ENCODE measurements at regions not wholly inside any gene's neighbourhood (a gene's known extent, or its start where the extent isn't known, plus 50 kb on each side); places are given as distances from the start of the nearest gene placed in this dataset.
"Not testable (repeated sequence)": the region's sequence is repeated elsewhere in the genome, so short reads cannot be mapped to it uniquely, and the experiment has no call there.

- no peak for TF ChIP-seq CTCF (IDR thresholded peaks at IDR 0.05; ENCODE audit: unreplicated experiment)
- peaks cover 40% of the 10 kb centered on the region for H3K4me1 Mint-ChIP-seq (ENCODE audit: low read depth, unreplicated experiment)
- peaks cover 7% of the 10 kb centered on the region for H3K36me3 Mint-ChIP-seq (ENCODE audit: insufficient read depth, unreplicated experiment)
- CTCF ChIA-PET = no interaction called here
- H3K4me3 Mint-ChIP-seq (ENCODE audit: low read depth, unreplicated experiment) = no peak overlapping the region
- BruUV-seq (replicated peaks) = no TSS peak
- no peaks in the 10 kb centered on the region for H3K27me3 Mint-ChIP-seq (ENCODE audit: unreplicated experiment)
- no peaks in the 10 kb centered on the region for H3K9me3 Mint-ChIP-seq (ENCODE audit: low read depth, unreplicated experiment)
- intact Hi-C loops (cut with micrococcal nuclease; ENCODE audit: unreplicated experiment) = no loop called here
- H3K27ac Mint-ChIP-seq (ENCODE audit: unreplicated experiment) = no peak overlapping the region
- DNase-seq = no peak
These were observed 74.6 kb upstream of the LYZL2 start for GRCh38 chr10:30704026-30704600.

- H3K4me3 Mint-ChIP-seq (ENCODE audit: low read depth, unreplicated experiment); H3K27ac Mint-ChIP-seq (ENCODE audit: unreplicated experiment); BruUV-seq (replicated peaks); H3K27me3 Mint-ChIP-seq (ENCODE audit: unreplicated experiment); DNase-seq; H3K9me3 Mint-ChIP-seq (ENCODE audit: low read depth, unreplicated experiment); intact Hi-C loops (cut with micrococcal nuclease; ENCODE audit: unreplicated experiment); CTCF ChIA-PET; H3K36me3 Mint-ChIP-seq (ENCODE audit: insufficient read depth, unreplicated experiment): not testable (repeated sequence)
- H3K4me1 Mint-ChIP-seq (ENCODE audit: low read depth, unreplicated experiment) = peaks cover 45% of the 10 kb centered on the region
These were observed 73.9 kb upstream of the LYZL2 start for GRCh38 chr10:30703446-30703845.

GRCh38 chr10:30702860-30703259 is 73.3 kb upstream of the LYZL2 start:
- Mint-ChIP-seq H3K4me1 (ENCODE audit: low read depth, unreplicated experiment) (peaks cover 51% of the 10 kb centered on the region), H3K27ac (ENCODE audit: unreplicated experiment) (no peak overlapping the region), H3K4me3 (ENCODE audit: low read depth, unreplicated experiment) (no peak overlapping the region), H3K36me3 (ENCODE audit: insufficient read depth, unreplicated experiment) (peaks cover 5% of the 10 kb centered on the region), H3K9me3 (ENCODE audit: low read depth, unreplicated experiment) (no peaks in the 10 kb centered on the region), H3K27me3 (ENCODE audit: unreplicated experiment) (no peaks in the 10 kb centered on the region)
- intact Hi-C loops (cut with micrococcal nuclease; ENCODE audit: unreplicated experiment) = no loop called here
- BruUV-seq (replicated peaks) = no TSS peak
- CTCF ChIA-PET = no interaction called here
- no peak for DNase-seq
- TF ChIP-seq CTCF (IDR thresholded peaks at IDR 0.05; ENCODE audit: unreplicated experiment) = no peak

- peak overlapping the region; percentile 68 for H3K27ac Mint-ChIP-seq (ENCODE audit: unreplicated experiment)
- peak; percentile 45 for DNase-seq
- CTCF ChIA-PET = interaction anchor here (0.8 to 1.3 kb wide), 2 partner anchors 14 to 20 kb away, joined by 3 to 4 read pairs; no protein-coding TSS in a partner anchor
- H3K9me3 Mint-ChIP-seq (ENCODE audit: low read depth, unreplicated experiment) = no peaks in the 10 kb centered on the region
- BruUV-seq (replicated peaks) = no TSS peak
- intact Hi-C loops (cut with micrococcal nuclease; ENCODE audit: unreplicated experiment) = no loop called here
- H3K36me3 Mint-ChIP-seq (ENCODE audit: insufficient read depth, unreplicated experiment) = peaks cover 5% of the 10 kb centered on the region
- TF ChIP-seq CTCF (IDR thresholded peaks at IDR 0.05; ENCODE audit: unreplicated experiment) = no peak
- peaks cover 50% of the 10 kb centered on the region for H3K4me1 Mint-ChIP-seq (ENCODE audit: low read depth, unreplicated experiment)
- peak overlapping the region; percentile 40 for H3K4me3 Mint-ChIP-seq (ENCODE audit: low read depth, unreplicated experiment)
- no peaks in the 10 kb centered on the region for H3K27me3 Mint-ChIP-seq (ENCODE audit: unreplicated experiment)
These were observed 72.1 kb upstream of the LYZL2 start for GRCh38 chr10:30701451-30702173.

GRCh38 chr10:30697806-30698205 is 68.3 kb upstream of the LYZL2 start:
- intact Hi-C loops (cut with micrococcal nuclease; ENCODE audit: unreplicated experiment) = no loop called here
- TF ChIP-seq CTCF (IDR thresholded peaks at IDR 0.05; ENCODE audit: unreplicated experiment) = no peak
- Mint-ChIP-seq H3K36me3 (ENCODE audit: insufficient read depth, unreplicated experiment) (no peaks in the 10 kb centered on the region), H3K9me3 (ENCODE audit: low read depth, unreplicated experiment) (no peaks in the 10 kb centered on the region), H3K27ac (ENCODE audit: unreplicated experiment) (no peak overlapping the region), H3K4me1 (ENCODE audit: low read depth, unreplicated experiment) (peaks cover 43% of the 10 kb centered on the region), H3K27me3 (ENCODE audit: unreplicated experiment) (no peaks in the 10 kb centered on the region), H3K4me3 (ENCODE audit: low read depth, unreplicated experiment) (no peak overlapping the region)
- CTCF ChIA-PET = interaction anchor here (0.7 to 1.2 kb wide), 2 partner anchors 10 to 1228 kb away, joined by 3 read pairs; no protein-coding TSS in a partner anchor
- BruUV-seq (replicated peaks) = no TSS peak
- DNase-seq = no peak

- H3K9me3 Mint-ChIP-seq (ENCODE audit: low read depth, unreplicated experiment); H3K4me3 Mint-ChIP-seq (ENCODE audit: low read depth, unreplicated experiment); DNase-seq; BruUV-seq (replicated peaks); H3K27ac Mint-ChIP-seq (ENCODE audit: unreplicated experiment); H3K36me3 Mint-ChIP-seq (ENCODE audit: insufficient read depth, unreplicated experiment); H3K27me3 Mint-ChIP-seq (ENCODE audit: unreplicated experiment); intact Hi-C loops (cut with micrococcal nuclease; ENCODE audit: unreplicated experiment): not testable (repeated sequence)
- CTCF ChIA-PET = interaction anchor here (1.2 kb wide), 1 partner anchor 10 kb away, joined by 3 read pairs; no protein-coding TSS in a partner anchor
- peaks cover 37% of the 10 kb centered on the region for H3K4me1 Mint-ChIP-seq (ENCODE audit: low read depth, unreplicated experiment)
These were observed 67.7 kb upstream of the LYZL2 start for GRCh38 chr10:30697221-30697620.

Data from Calu3 (cell line).